Activated CD4-positive, alpha-beta T cell treated with anti-CD3 and anti-CD28 coated beads for 4 hours (primary cell): ENCODE measurements at regions not wholly inside any gene's neighbourhood (a gene's known extent, or its start where the extent isn't known, plus 50 kb on each side); places are given as distances from the start of the nearest gene placed in this dataset.
"Not testable (repeated sequence)": the region's sequence is repeated elsewhere in the genome, so short reads cannot be mapped to it uniquely, and the experiment has no call there.

ENCODE experiments used
- DNase-seq, 2 donors: peaks; one replicate each; pipeline ENCODE4 v3.0.0-alpha.2; 2020

DNA sequence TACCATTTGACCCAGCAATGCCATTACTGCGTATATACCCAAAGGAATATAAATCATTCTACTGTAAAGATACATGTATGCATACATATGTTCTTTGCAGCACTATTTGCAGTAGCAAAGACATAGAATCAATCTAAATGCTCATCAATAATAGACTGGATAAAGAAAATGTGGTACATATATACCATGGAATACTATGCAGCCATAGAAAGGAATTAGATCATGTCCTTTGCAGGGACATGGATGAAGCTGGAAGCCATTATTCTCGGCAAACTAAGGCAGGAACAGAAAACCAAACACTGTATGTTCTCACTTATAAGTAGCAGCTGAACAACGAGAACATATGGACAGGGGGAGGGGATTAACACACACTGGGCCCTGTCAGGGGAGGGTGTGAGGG is 54.8 kb upstream of the ZNF30 start:
- not testable (repeated sequence) for DNase-seq

DNA sequence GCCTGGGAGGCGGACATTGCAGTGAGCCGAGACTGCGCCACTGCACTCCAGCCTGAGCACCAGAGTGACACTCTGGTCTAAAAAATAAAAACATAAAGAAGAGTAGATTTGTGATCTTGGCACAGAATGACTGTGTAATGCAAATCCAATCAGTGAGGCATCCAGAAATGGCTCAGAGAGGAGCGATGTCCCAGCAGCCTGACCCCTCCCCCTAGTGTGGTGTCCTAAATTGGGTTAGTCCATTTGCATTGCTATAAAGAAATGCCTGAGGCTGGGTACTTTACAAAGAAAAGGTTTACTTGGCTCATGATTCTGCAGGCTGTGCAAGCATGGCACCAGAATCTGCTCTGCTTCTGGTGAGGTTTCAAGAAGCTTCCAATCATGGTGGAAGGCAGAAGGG is 59.1 kb upstream of the ZNF30 start:
- DNase-seq, result no peak

DNA sequence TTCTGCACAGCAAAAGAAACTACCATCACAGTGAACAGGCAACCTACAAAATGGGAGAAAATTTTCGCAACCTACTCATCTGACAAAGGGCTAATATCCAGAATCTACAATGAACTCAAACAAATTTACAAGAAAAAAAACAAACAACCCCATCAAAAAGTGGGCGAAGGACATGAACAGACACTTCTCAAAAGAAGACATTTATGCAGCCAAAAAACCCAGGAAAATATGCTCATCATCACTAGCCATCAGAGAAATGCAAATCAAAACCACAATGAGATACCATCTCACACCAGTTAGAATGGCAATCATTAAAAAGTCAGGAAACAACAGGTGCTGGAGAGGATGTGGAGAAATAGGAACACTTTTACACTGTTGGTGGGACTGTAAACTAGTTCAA is 61.5 kb upstream of the ZNF30 start:
- DNase-seq, result not testable (repeated sequence)

DNA sequence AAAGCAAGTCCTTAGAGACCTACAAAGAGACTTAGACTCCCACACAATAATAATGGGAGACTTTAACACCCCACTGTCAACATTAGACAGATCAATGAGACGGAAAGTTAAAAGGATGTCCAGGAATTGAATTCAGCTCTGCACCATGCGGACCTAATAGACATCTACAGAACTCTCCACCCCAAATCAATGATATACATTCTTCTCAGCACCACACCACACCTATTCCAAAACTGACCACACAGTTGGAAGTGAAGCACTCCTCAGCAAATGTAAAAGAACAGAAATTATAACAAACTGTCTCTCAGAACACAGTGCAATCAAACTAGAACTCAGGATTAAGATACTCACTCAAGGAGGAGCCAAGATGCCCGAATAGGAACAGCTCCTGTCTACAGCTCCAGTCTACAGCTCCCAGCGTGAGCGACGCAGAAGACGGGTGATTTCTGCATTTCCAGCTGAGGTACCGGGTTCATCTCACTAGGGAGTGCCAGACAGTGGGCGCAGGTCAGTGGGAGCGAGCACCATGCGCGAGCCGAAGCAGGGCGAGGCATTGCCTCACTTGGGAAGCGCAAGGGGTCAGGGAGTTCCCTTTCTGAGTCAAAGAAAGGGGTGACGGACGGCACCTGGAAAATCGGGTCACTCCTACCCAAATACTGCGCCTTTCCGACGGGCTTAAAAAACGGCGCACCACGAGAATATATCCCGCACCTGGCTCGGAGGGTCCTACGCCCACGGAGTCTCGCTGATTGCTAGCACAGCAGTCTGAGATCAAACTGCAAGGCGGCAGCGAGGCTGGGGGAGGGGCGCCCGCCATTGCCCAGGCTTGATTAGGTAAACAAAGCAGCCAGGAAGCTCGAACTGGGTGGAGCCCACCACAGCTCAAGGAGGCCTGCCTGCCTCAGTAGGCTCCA is 66.6 kb upstream of the ZNF30 start:
- not testable (repeated sequence) for DNase-seq

DNA sequence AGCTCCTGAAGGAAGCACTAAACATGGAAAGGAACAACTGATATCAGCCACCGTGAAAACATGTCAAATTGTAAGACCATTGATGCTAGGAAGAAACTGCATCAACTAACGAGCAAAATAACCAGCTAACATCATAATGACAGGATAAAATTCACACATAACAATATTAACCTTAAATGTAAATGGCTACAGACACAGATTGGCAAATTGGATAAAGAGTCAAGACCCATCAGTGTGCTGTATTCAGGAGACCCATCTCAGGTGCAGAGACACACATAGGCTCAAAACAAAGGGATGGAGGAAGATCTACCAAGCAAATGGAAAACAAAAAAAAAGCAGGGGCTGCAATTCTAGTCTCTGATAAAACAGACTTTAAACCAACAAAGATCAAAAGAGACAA is 67.4 kb upstream of the ZNF30 start:
- not testable (repeated sequence) for DNase-seq

DNA sequence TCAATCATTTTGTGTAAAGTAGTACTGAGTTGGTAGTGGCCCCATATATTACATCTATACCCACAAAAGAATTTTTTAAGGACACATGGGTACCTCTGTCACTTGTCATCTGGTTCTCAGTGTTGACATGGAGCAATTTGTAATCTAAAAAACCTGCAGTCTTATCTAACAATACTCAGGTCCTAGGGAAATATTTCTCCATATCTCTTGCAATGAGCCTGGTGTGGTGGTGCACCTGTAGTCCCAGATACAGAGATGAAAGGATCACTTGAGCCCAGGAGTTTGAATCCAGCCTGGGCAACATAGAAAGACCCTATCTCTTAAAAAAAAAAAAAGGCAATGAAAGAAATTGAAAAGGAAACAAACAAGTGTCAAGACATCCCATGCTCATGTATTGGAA is 70.7 kb upstream of the ZNF30 start:
- no peak for DNase-seq

DNA sequence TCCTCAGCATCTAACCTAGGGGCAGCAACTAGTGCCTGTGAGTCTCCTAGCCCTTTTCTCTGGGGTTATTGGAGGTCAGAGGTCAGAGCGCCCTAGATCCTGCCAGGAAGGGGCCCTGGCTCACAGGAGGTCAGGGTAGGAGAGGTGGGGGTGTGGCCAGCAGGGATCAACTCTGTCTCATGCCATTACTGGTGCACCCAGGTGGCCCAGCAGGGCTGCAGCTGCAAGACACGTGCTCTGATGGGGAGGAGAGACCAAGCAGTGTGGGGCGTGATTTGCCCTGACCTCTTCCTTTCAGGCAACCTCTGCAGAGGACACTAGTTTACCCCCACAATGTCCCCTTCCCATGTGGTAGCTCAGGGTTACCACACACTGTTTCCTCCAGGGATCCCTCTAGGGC is 73.3 kb upstream of the ZNF30 start:
- no peak for DNase-seq

DNA sequence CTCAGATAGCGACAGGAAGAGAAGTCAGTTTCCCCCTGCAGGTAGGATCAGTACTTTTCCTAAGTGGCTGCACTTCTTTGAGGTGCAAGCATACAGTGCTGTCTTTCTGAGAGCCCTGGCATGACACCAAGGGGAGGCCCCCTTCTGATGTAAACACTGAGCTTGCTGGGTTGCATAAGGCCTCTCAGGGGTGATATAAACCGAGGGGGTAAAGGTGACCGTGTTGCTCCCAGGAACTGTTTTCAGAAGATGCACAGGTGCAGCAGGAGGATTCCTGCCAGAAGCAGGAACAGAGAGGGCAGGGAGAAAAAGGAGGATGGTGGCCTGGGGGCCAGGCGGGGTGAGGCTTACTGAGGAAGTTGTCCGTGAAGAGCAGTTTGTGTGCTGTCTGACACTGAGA is 74.0 kb upstream of the ZNF30 start:
- no peak for DNase-seq

DNA sequence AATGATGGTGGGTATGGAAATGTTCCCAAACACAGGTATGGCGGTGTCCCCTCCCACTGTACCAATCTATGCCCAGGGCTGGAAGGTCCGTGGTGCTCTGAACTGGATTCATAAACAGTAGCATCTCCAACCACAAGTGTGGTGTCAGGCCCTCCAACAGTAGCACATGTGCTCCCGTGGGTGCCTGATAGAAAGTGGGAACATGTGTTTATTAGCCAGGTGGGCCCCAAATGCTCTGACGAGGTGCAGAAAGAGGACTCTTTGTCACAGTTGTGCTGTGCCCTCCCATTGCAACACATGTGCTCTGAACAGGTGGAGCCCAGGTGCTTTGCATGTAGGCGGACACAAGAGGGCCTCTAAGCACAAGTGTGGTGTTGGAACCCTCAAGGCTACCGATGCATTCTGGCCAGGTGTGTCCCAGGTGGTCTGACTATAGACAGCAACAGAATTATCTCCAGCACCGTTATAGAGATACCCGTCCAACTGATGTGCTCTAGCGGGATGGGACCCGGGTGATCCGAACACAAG is 75.4 kb upstream of the ZNF30 start:
- no peak for DNase-seq

DNA sequence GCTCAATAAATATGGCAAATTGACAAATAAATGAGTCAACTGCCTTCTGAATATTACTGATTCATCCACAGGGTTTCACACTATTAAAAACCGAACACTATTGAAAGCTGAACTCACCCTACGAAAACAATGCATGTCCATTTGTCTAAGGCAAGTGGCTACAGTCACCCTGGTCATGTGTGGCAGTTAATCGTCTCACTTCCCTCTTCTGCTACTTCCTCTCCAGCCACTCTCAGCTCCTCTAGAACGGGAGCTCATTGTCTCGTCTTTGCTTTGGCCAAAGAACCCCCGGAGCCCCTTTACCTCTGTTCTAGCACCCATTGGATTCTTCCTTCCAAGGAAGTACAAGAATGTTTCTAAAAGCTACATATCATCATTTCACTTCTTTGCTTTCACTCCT is 74.4 kb upstream of the ZNF599 start:
- no peak for DNase-seq

DNA sequence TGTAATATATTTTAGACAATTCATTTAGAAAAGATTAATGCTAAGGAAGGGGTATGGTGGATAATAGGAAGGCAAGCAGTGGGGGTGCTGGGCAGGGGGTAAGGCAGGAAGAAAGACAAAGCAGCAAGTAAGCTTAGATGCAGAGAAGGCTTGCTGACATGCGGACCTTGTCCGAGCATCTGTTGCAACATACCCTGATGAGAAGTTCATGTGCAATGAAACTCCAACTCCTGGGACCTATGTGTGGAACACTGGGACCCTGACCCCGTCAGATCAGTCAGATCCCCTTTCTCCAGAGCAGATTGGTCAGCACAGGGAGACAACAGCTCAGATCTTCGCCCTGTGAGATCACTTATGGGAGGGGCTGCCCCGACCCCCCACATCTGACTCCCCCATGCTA is 71.3 kb upstream of the ZNF599 start:
- DNase-seq, result no peak

DNA sequence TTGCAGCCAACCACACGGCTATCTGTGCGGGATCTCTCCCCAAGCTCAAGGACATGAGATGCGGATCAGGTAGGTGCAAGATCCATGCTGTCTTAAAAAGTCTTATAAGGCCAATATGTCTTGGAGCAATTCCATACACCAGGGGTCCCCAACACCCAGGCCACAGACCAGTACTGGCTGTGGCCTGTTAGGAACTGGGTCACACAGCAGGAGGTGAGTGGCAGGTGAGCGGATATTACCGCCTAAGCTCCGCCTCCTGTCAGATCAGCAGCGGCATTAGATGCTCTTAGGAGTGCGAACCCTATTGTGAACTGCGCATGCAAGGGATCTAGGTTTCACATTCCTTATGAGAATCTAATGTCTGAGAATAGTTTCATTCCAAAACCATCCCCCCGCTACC is 68.8 kb upstream of the ZNF599 start:
- DNase-seq, result no peak

DNA sequence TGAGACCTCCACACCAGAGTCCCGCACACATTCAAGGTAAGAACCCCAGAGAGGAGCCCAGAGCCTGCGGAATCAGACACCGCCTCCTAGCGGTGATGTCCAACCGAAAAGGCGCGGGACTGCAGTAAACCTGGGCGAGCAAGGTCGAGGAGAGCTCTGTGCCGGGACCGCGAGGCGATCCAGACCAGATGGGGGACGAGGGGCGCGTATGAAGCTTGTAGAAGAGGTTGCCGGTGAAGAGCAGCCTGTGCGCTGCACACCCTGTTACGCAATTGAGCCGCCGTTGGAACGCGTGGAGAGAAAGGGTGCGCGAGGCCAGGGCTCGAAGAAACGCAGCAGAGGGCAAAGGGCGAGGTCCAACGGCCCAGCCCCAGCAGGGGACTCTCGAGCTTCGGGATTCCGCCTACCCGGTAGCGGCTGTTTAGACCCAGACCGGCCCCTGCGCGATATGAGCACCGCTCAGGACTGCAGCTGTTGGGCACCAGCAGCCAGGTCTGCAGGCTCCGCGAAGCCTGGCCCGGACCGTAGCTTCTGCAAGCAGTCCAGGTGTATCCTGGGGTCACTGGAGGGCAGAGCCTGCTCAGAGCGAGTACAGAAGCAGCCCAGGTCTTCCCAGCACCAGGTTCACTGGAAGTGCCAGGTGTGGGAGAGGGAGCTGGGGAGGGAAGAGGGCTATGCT is 65.9 kb upstream of the ZNF599 start:
- peak in 1 of 2 donors; percentile 29 for DNase-seq

DNA sequence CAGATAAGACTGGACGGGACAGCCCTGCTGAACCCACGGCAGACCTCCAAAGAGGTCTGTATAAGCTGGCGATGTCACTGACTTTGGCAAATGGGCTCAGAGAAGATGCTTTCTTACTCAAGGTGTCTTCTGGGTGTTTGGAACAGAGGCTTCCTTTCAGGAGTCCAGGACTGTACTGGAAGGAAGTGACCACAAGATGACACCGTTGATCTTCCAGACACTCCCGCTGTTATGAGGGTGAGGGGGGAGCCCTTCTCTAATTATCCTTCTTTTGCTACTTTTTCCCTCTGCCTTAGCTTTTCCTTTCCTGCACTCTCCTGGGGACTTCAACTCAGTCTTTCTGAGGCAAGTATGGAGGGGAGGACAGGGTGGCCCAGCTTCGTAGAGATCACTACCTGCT is 65.2 kb upstream of the ZNF599 start:
- DNase-seq, result no peak

DNA sequence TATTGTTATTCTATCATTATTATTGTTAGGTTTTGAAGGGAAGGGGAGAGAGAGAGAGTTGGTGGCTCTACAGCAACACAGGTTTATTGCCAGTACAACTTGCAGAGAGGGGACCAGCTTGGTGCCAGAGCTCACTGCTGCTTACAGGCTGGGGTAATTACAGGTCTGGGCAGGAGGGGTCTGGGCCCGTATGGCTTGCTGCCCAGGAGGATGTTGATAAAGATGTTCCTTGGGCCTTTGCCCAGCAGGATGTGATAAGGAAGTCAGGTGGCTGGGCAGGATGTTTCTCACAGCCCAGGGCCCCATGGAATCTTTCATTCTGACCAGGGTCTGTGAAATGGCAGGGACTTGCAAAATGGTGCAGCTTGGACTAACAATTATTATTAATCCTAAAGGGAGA is 64.2 kb upstream of the ZNF599 start:
- DNase-seq, result no peak

DNA sequence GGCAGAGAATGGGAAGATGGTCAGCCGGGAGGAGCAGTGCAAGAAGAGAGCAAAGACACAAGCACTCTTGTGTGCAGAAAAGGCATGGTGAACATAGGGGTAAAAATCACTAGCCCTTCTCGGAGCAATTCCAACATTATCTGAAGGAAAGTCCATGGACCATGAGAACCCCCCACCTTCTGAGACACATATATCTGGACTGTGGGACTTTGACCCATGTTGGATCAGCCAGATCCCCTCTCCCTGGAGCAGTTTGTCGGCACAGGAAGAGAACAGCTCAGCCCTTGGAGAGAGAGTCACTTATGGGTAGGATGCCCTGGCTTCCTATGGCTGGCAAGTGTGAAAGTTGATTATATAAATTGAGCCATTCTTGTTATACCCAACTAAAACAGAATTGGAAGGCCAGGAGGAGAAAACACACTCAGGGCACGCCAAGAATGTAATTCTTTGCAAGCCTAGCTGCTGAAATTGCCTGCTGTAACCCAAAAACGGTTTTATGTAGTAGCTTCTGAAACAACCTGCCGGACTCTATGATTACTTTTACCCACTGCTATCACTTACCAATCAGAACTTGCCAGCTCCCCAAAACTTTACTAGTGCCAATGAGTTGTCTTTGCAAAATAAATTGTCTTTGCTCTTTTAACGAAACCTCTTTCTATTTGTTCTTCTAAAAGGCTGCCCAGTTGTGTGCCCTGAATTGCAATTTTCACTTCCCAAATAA is 62.8 kb upstream of the ZNF599 start:
- DNase-seq, result no peak

DNA sequence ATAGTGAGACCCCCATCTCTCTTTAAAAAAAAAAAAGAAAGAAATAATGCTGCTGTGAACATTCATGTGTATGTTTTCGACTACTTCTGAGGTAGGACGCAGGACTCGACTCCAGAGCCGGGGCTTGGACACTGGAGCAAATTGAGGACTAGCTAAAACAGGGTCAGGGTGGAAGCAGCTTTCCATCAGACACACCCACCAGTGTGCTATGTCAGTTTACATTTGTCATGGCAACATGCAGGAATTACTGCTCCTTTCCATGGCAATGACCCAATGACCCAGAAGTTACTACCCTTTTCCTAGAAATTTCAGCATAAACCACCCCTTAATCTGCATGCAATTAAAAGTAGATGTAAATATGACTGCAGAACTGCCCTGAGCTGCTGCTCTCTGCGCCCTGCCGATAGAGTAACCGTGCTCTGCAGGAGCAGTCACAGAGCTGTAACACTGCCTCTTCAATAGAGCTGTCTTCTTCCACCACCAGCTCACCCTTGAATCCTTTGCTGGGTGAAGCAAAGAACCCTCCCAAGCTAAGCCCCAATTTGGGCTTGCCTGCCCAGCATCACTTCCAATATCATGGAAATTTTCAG is 61.6 kb upstream of the ZNF599 start:
- no peak for DNase-seq

DNA sequence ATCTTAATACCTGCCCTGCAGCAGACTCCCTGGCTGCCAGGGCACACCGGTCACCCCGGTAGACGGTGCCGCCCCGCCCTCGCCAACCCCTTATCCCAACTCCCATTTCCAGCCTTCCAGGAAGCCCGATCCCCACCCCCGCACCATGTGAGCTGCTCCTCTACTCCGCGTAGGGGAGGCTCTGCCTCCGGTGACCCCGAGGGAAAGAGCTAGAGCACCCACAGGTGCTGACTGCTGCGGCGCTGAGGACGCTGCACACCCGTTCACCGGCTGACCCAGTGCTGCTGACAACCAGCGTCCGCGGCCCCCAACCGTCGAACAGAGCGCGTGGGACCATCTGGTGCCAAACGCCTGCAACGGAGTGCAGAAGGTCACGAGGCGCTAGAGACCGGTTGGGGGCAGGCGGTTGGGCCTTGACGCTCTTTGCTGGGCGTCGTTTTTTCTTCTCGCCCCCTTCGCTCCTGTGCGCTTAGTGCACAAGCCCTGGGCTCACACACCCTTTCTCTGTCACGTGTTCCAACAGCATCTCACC is 59.6 kb upstream of the ZNF599 start:
- DNase-seq, result no peak

DNA sequence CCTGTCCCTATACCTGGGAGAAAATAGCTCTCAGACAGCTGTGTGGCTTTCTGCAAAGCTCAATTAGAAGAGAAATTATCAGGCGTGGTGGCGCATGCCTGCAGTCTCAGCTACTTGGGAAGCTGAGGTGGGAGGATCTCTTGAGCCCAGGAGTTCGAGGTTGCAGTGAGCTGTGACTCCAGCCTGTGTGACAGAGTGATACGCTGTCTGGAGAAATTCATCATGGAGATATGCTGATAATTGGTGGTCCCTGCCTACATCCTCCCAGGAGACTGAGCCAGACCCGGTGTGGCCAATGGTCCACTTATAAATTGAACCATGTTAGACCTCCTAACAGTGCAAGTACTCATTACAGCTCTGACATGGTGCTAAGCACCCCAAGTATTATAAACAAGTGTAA is 58.7 kb upstream of the ZNF599 start:
- DNase-seq, result no peak

DNA sequence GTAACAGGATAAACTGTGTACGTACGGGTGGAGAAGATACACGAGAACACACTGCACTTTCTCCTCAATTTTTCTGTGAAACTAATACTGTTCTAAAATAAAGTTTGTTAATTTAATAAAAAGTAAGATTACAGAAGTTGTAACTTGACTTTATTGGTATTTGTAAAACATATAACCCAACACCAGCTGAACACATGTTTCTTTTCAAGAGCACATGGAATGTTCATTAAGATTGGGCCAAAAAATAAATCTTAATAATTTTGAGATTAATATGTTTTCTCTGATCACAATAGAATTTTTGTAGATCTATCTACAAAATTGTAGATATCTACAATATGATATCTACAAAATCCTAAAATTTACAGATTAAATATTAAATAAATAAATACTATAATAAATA is 55.1 kb upstream of the ZNF599 start:
- no peak for DNase-seq

DNA sequence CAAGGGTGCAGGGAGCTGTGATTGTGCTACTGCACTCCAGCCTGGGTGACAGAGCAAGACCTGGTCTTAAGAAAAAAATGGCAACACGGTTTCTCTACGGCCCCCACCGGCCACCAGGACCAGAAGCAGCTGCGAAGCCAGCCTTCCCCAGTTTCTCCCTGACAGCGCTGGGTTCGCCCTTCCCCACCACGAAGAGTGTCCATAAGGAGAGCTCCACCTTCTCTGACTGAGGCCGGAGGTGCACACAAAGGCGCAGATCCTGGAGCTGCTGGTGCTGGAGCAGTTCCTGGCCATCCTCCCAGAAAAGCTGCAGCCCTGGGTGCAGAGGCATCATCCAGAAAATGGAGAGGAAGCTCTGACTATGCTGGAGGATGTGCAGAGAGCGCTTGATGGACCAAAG is 52.2 kb upstream of the ZNF599 start:
- DNase-seq, result no peak

DNA sequence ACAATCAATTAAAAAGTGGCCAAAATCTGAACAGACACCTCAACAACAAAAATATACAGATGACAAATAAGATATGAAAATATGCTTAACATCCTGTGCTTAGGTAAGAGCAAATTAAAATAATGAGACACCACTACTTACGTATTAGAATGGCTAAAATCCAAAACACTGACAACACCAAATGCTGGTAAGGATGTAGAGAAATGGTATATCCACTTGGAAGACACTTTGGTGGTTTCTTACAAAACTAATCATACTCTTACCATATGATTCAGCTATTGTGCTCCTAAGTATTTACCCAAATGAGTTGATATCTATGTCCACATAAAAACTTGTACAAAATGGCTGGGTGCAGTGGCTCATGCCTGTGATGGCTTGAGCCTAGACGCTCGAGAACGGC is 51.7 kb upstream of the ZNF599 start:
- no peak for DNase-seq
